ENCODE measurements at regions not wholly inside any gene's neighbourhood (a gene's known extent, or its start where the extent isn't known, plus 50 kb on each side); places are given as distances from the start of the nearest gene placed in this dataset.

DNA sequence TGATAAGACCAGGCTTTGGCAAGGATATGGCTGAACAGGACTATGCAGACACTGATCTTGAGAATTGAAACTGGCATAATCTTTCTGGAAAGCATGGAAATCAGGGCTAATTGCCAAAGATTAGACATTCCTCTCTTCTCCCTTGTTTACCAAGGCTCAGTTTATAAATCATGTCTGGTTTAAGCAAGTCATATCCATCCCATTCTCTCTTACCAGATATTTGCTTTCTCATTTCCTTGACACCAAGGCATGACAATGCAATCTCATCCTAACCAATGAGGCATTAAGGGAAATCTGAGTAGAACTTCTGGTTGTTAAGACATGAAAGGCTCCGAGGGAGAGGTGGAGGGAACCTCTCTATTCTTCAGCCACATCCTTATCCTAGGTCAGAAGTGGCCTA, 110.3 kb upstream of the CEP85L start:
- no peak for DNase-seq (ENCODE audit: low read depth)

DNA sequence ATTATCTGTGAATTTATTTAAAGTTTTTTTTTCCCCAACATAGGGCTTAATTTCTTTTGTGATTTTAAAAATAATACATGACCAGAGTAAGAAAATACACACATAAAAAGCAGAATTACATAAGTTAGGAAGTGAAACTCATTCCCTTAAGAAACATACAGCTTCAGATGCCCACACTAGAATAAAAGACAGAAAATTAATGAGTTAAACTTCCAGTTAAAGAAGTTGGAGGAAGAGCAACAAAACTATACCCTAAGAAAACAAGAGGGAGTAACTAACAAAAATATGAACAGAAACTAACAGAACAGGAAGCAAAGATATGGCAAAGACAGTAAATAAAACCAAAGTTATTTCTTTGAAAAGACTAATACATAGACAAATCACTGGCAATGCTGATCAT, 107.6 kb upstream of the CEP85L start:
- DNase-seq (ENCODE audit: low read depth), result no peak

DNA sequence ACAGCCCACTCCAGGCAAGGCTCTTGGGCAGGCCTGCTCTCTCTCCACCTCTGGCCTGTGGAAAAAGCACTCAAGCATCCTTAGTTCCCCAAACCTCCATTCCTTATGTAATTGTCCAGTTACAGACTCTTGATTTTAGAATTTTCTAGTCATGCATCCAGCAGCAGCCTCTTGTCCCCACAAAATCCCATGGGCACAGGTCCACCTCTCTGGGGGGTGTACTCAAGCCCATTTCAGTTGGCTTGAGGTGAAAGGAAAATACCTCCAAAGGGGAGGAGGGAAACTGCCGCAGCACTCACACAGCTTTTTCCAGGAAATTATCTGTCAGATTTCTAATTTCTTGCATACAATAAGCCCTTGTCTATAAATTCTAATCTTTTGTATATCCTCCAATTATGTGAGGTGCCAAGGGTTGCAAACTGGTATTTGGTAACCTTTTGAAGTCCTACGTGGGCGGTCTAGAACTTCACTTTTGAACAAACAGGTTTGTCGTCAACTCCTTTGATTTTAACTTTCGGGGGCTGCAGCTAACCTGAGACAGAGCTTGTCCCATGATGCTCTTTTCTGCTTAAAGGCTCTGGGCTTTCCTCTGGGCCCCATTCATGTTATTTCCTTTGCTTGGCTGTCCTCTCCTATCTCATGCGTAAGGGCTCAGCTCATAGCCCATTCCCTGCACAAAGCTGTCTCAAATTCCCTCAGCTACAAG, 104.7 kb upstream of the CEP85L start:
- DNase-seq (ENCODE audit: low read depth), result no peak

DNA sequence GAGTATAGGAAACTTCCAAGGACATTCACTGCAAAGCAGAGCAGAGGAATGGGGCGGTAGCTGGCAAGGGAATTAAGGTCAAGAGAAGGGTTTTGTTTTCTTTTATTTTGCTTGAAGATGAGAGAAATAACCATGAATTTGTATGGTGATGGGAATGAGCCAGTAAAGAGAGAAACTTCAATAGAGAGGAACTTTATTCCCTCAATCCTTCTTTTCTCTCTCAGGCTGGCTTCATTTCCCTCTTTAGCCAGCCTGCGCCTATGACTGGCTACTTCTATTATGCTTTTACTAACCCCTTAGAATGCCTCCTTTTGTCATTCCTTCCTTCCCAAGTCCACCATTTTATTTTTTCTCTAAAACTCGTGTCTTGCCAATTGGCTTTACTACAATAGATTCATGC, 101.4 kb upstream of the CEP85L start:
- no peak for DNase-seq (ENCODE audit: low read depth)

DNA sequence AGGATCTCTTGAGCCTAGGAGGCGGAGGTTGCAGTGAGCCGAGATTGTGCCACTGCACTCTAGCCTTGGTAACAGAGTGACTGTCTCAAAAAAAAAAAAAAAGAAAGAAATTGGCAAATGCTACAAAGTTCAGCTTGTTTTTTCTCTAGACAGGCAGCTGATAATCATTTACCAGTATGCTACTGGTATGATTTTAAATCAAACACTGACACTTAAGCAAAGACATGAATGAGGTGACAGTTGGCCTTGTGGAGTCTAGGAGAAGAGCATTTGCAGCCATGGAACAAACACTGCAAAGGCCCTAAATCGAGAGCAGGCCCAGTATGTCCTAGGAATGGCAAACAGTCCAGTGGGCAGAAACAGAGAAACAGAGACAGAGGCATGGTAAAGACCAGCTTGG, 99.7 kb upstream of the CEP85L start:
- DNase-seq (ENCODE audit: low read depth), result no peak

DNA sequence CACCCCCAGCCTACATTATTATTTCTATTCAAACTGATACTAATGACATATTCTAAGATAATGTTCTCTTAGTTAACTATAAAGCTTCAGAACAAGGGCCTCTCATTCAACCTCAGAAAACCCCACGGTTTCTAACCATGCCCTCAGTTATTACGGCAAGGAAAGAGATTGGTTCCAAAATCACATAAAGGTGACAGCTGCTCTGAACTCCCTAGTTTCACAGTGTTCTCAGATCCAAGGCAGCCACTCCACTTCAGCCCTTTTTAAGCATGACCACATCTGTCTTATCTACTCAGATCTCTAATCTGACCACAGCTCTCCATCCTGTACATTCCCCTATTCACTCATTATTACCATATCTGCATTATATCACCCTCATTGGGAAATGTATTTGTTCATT, 98.8 kb upstream of the CEP85L start:
- DNase-seq (ENCODE audit: low read depth), result no peak

DNA sequence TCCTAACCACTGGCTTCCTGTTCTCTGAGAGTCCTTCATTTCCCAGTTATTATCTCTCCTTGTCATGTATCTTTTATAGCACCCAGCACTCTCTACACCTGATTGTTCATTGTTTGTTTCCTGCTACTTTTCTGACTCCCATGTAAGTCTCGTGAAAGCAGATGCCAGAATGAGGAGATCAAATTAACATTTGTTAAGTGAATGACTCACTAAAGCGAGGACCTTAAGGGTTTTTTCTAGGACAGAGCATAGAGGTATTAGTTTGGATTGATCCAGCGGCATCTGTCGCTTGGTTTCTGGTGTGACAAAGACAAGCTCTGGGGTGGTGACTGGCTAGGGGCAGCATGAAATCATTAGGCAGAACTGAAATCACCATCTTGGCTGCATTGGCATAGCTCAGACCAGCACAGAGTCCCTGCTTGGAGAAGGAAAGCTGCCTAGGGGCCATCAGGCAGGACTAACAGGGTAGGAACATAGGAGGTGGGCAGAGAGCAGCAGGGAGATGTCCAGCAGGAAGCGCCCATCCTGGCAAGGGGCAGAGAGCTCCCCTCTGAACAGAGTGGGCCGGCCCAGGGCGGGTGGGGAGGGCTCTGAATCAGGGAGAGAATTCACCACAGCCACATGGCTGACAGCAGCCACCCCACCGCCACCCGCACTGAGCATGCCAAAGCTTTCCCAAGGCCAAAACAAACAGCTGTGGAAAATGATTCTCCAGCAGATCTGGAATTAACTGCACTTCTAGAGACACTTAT, 97.1 kb upstream of the CEP85L start:
- DNase-seq (ENCODE audit: low read depth), result no peak

DNA sequence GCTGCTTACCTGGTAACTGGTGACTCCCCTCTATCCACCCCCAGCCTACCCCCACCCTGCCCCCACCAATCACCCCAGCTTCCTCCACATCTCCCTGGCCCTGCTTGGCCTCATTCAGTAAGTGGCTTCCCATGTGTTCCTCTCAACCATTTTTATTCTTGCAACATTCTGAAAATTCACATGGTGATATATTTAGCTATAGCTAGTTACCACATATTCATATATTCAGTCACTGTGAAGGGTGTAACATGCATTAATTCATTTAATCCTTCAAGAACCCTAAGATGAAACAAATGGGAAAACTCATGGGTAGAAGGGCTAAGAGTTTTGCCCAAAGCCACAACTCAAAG, 95.4 kb upstream of the CEP85L start:
- no peak for DNase-seq (ENCODE audit: low read depth)

DNA sequence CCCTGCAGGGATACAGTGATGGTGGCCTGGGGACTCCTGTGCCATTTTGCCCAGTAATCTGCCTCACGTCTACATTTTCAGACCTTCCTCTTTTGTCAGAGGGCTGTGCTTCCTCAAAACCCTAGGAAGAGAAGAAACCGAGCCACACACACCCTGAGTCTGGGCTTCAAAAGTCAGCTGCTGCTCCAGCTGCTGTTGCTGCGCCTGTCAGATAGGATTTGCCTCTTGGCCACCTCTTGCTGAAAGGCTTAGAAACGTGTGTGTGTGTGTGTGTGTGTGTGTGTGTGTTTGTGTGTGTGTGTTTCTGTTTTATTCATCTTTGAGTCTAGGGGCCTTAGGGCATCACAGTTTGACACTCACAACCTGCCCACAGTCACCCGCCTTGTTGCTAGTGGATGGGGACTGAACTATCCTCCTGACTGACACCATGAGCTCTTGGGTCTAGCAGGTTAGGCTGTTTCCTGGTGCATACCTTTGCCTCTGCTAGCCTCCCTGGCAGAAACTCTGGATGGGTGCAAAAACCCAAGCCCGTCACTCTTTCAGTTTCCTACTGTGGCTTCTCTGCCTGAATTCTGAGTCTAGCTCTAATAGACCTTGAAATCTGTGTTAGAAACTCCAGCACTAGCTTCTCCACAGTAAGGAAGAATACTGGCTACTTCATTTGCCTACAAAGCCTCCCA, 94.9 kb upstream of the CEP85L start:
- DNase-seq (ENCODE audit: low read depth), result no peak

DNA sequence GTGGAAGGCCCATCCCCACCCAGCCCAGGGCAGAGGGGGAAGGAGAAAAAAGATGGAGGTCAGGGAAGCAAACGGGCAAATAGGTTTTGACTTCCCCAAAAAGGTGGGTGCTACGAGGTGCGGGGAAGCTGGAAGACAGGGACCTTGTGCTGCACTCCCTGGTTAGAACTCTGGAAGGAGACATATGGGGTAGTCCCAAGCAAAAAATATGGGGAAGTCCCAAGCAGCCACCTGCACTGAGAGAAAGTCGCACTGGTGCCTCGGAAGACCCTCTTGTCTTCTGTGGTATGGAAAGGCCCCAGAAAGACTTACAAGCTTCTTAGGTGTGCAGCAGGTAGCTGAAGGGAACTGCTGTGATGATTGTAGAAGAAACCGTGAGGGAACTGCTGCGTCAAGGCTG, 93.8 kb upstream of the CEP85L start:
- DNase-seq (ENCODE audit: low read depth), result no peak

DNA sequence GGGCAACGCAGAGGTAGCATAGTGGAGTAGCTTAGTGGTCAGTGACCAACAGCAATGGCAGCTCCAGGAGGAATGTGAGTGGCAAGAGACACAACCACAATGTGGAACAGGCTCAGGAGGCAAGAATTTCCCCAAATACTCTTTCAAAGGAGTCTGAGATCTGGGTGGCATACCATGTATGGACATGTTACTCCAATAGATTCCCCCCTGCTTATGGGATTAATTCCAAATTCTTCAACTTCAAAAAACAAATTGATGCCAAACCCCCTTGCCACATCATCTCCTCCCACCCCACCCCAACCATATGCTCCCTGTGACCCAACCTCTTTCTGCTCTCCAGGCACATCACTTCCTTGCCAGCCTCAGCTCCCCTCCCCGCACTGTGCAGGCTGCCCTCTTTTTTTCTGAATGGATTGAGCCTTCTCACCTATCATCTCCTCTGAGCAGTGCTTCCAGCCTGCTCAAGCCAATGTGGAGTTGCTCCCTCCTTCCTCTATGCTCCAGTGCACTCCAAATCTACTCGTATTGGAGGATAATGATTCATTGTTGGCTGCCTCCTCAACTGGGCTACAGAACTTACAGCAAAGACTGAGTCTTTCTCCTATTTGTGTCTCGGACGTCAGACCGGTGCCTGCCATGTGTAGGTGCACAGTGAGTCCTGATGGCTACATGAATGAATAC, 93.0 kb upstream of the CEP85L start:
- DNase-seq (ENCODE audit: low read depth), result no peak

DNA sequence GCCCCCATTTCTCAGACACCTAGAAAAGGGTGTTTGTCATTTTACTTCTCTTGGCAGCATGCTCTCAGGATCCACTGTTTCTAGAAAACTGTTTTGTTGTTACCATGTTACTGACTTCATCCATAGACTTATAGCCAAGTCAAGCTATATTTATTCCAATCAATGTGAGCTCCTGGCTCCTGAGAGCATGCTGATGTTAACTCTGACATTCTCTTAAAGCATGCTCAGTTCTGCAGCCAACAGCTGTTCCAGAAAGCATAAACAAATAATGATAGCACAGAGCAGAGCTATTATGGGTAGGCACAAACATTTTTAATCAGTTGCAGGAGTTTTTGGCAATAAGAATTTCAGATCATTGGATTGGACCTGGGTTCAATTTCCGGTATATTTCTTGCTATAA, 92.4 kb upstream of the CEP85L start:
- no peak for DNase-seq (ENCODE audit: low read depth)

DNA sequence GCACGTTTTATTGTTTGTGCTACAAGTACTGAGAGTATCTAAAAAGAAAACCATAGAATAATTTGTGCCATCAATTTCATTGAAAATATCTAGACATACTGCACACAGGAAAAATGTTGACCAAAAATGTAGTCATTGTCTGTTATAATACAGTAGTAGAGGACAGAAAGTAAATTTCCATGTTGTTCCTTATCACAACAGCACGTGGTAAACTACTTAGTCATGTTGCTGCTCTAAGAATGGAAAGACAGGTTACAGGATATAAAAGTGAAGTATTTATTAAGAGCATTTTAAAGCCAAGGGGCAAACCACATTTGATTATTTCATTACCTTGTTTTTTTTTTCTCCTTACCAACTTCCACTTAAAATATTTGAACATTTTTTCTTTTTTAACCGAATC, 89.0 kb upstream of the CEP85L start:
- DNase-seq (ENCODE audit: low read depth), result no peak

DNA sequence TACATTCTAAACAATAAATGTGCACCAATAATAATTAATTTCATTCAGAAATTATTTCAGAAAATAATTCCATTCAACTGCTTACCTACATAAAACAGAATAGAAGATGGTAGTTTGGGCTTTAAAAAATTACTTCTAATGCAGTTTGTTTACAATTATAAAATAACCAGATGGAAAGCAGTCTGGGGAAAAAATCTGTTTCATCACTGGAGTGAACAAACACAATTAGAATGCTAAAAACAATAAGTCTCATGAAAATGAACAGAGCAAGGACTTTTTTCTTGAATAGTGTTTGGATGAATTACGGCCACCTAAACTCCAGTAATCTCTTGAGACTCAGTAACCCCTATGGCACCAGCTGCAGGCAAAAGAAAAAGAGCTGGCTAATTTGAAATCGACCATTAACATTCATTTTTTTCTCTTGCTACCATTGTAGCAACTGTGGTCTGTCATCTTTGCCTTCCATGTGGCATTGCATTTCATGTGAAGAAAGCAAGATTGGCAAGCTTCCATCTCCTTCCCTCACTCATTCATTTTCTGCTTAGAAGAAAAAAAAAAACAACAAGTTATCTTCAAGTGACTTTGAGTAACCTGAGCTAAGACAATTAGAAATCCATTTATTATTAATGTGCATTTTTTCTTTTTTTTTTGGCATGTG, 88.4 kb upstream of the CEP85L start:
- DNase-seq (ENCODE audit: low read depth), result no peak

DNA sequence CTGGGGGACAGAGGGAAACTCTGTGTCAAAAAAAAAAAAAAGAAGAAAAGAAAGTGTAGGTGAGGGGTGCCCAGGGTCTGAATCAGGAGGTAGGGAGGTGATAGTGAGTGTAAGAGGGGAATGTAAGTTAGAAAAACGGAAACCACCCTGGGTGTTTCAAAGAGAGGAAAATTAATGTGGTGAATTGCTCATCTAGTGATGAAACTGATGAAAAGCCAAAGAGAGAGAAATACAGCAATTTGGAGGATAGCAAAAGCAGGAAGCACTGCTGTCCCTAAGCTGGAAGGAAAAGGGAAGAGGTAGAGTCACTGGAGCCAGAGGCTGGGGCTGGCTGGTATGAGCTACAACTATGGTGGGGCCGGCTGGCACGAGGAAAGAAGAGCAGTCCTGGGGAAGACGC, 85.0 kb upstream of the CEP85L start:
- no peak for DNase-seq (ENCODE audit: low read depth)

DNA sequence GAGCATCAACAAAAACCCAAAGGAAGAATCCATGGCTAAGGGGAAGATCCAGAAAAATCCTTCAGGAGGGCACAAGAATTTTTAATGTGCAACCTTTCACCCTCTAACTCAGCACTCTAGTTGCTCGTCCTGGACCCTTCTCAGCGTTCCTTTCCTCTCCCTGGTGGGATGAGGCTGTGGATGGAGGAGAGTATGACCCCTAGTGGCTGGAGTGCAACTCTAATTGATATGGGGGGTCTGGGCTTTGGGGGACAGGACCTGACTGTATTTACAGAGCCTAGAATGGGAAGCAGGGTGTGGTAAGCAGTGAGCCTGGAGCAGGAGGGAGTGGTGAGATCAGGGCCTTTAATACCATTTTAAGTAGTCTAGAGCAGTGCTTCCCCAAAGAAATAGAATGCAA, 83.9 kb upstream of the CEP85L start:
- no peak for DNase-seq (ENCODE audit: low read depth)

DNA sequence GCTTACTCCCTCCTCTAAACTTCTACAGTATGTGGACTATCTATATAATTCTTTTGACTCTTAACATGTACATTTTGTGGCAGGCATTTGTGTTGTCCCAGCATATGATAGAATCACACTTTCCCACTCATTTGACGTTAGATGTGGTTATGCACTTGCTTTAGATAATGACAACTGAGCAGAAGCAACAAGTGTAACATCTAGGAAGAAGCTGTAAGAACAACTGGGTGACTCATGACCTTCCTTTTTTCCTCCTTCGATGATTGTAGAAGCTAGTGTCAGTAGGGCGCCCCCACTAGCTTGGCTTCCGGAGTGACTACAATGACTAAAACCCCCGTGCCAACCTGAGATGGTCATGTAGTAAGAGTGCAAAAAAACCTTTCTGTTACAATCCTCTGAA, 74.6 kb upstream of the CEP85L start:
- DNase-seq (ENCODE audit: low read depth), result peak; percentile 59

DNA sequence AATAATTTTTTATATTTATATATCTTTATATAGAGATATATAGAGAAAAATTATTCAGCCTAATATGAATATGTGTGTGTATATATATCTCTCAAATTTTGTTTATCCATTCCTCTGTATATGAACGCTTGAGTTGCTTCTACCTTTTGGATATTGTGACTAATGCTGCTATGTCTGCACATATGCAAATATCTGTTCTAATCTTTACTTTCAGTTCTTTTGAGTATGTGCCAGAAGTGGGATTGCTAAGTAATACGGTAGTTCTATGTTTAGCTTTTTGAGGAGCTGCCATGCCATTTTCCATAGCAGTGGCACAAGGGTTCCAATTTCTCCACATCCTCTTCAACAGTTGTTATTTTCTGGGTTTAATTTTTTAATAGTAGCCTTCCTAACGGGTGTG, 72.8 kb upstream of the CEP85L start:
- no peak for DNase-seq (ENCODE audit: low read depth)

DNA sequence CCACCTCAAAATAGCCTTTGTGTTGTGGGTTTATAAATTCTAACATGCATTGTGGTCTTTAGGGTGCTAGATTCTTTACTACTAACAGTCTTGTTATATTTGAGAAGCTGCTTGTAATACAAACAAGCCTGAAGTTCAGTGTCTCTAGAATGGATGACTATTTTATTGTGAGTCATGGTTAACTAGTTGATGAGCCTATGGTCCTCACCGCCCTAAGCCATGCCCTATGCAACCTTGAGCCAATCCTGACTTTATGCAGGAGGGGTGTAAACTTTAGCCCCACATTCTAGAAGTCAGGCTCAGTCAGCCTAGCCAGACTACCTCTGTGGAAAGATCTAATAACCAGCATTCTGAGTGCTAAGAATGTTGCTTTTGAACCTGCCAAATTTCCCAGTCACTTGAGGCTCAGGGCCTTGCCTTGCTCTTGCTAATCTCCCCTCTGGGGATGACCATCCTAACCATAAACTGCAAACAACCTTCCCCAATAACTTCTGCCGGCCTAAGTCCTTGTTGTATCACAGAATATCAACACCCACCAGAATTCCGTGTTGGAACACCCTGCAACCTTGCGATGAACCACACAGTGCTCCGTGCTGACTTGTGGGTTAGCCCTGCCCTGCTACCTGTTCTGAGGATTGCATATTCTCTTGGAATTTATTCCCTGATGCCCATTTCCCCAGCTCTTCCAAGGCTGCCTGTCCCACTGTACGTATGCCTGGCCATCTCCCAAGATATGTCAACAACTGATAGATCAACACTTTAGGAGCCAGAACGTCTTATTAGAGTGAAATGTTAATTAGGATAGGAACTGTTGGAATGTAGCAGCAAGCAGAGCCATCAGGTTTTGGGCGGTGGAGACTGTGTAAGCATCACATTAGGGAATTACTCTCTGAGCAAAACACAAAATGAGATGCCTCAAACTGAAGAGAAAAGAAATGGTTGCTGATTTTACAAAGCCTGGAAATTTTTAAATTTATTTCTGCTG, 71.7 kb upstream of the CEP85L start:
- no peak for DNase-seq (ENCODE audit: low read depth)

DNA sequence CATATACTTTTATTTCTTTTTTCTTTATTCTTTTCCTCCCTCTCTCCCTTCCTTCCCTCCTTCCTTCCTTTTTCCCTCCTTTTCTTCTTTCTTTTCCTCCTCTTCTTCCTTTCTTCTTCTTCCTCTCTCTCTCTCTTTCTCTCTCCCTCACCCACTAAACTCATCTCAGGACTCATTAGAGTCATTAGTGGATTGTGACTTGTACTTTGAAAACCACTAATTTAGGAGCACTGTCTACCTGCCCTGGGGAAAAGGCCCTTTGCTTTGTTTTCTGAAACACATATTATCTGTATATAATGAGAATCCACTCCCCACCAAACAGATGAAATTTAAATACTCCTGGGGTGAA, 68.7 kb upstream of the CEP85L start:
- no peak for DNase-seq (ENCODE audit: low read depth)

Measured in activated T-cell treated with anti-CD3 and anti-CD28 coated beads for 1 hour (primary cell).